ENCODE measurements at regions not wholly inside any gene's neighbourhood (a gene's known extent, or its start where the extent isn't known, plus 50 kb on each side); places are given as distances from the start of the nearest gene placed in this dataset.

GRCh38 chr9:78848061-78848460 is 551.1 kb downstream of the PSAT1 start:
- DNase-seq (ENCODE audit: low spot score), result no peak
- Histone ChIP-seq H3K4me3 (no peak overlapping the region), H3K27ac (no peak overlapping the region)
- TF ChIP-seq CTCF (IDR thresholded peaks at IDR 0.05), result no peak

- no peak overlapping the region for H3K4me3 ChIP-seq
- H3K27ac ChIP-seq, result no peak overlapping the region
- no peak for DNase-seq (ENCODE audit: low spot score)
- no peak for TF ChIP-seq CTCF (IDR thresholded peaks at IDR 0.05)
Measured at GRCh38 chr9:78856144-78856543, 559.2 kb downstream of the PSAT1 start.

- no peak overlapping the region for H3K27ac ChIP-seq
- H3K4me3 ChIP-seq, result no peak overlapping the region
- no peak for DNase-seq (ENCODE audit: low spot score)
- no peak for TF ChIP-seq CTCF (IDR thresholded peaks at IDR 0.05)
Measured at GRCh38 chr9:78856781-78857180, 559.9 kb downstream of the PSAT1 start.

DNA sequence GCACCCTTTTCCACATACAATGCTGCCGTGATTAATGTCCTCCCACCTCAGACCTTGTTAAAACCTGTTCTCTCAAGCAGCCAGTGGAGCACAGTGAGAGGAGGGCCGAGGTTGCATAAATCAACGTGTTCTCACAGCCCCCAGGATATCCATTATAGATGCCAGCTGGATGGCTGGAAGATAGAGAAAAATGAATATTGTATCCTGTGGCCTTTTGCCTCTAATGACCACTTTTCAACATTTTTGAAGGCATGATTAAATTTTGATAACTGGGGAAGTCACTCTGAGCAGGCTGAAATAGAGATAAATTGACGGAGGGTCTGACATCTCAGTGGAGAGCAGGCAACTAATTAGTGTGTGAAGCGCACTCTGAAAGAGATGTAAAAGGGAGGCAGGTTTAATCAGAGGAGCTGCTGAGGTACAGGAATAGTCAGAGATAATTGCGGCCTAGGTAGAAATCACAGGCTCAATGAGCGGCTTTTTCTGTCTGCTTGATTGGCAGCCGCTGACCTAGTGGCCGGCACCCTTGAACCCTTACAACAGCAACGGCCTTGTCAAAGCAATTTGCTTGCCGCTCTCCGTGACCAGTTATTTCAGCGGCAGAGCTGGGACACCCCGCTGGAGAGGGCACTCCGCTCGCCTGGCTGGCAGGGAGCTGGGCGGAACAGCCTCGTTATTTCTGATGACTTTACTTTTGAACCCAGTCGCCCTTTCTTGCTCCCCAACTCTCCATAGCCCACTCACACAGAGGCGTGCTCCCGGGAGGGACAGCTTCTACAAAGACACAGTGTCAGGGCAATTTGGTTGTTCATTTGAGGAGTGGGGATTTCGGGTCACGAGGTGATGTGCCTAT is 560.7 kb downstream of the PSAT1 start:
- TF ChIP-seq CTCF (IDR thresholded peaks at IDR 0.05), result no peak
- Histone ChIP-seq H3K4me3 (no peak overlapping the region), H3K27ac (no peak overlapping the region)
- DNase-seq (ENCODE audit: low spot score), result no peak

DNA sequence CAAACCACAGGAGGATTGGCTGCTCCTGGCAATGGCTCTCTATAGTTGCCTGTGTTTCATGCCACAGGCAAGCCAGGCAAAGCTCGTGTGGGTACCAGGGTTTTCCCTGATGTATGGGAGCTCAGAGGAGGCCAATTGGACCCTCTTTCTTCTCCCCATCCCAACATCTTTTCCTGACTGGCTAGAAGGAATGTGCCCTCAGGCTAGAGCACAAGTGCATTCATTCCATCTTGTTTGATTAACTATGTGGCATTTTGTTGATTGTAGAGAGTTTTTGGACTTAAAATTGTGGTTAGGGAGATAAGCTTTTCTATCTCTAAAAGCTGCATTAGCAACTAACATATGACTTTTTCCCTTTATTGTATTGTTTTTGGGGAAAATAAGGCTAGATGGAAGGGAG is 561.3 kb downstream of the PSAT1 start:
- Histone ChIP-seq H3K4me3 (no peak overlapping the region), H3K27ac (no peak overlapping the region)
- no peak for DNase-seq (ENCODE audit: low spot score)
- TF ChIP-seq CTCF (IDR thresholded peaks at IDR 0.05), result no peak

GRCh38 chr9:78860801-78861475 is 564.0 kb downstream of the PSAT1 start:
- TF ChIP-seq CTCF (IDR thresholded peaks at IDR 0.05), result no peak

GRCh38 chr9:78863531-78863930 is 566.6 kb downstream of the PSAT1 start:
- DNase-seq (ENCODE audit: low spot score), result no peak
- no peak for TF ChIP-seq CTCF (IDR thresholded peaks at IDR 0.05)
- Histone ChIP-seq H3K27ac (no peak overlapping the region), H3K4me3 (no peak overlapping the region)

More at GRCh38 chr9:78860801-78861475, 564.0 kb downstream of the PSAT1 start:
- no peak for DNase-seq (ENCODE audit: low spot score)
- Histone ChIP-seq H3K27ac (no peak overlapping the region), H3K4me3 (no peak overlapping the region)

All from coronary artery (tissue), 2 donors.